HUES64 (cell line): ENCODE measurements at regions not wholly inside any gene's neighbourhood (a gene's known extent, or its start where the extent isn't known, plus 50 kb on each side); places are given as distances from the start of the nearest gene placed in this dataset.

Source experiments
- H3K27ac ChIP-seq: 2 replicates; pipeline ENCODE4 v1.7.0; 2013; ENCODE audit warnings: low read depth, low read length, inconsistent platforms
- H3K27me3 ChIP-seq: 2 replicates; pipeline ENCODE4 v1.6.1; 2013; ENCODE audit warnings: mild to moderate bottlenecking, low read length; ENCODE audit not compliant: insufficient read depth
- H3K36me3 ChIP-seq: 2 replicates; pipeline ENCODE4 v1.6.1; 2013; ENCODE audit warnings: mild to moderate bottlenecking, low read length; ENCODE audit not compliant: insufficient read depth
- H3K4me1 ChIP-seq: 2 replicates; pipeline ENCODE4 v1.6.1; 2013; ENCODE audit warnings: mild to moderate bottlenecking, low read length, moderate library complexity; ENCODE audit not compliant: insufficient read depth
- H3K4me3 ChIP-seq: 2 replicates; pipeline ENCODE4 v1.5.1; 2013; ENCODE audit warnings: mild to moderate bottlenecking, low read length, moderate library complexity
- H3K9ac ChIP-seq: 2 replicates; pipeline ENCODE4 v1.6.1; 2013; ENCODE audit warnings: mild to moderate bottlenecking, low read depth, low read length
- H3K9me3 ChIP-seq: 2 replicates; pipeline ENCODE4 v1.6.1; 2013; ENCODE audit warnings: low read depth, low read length; ENCODE audit not compliant: insufficient read depth
- WGBS: fragments of 150-250, 120-280 bp; methylation state at CpG from one replicate; pipeline ENCODE4 v1.1.7; 2013; ENCODE audit warnings: missing lambda C conversion rate; 5-methylcytosine and 5-hydroxymethylcytosine counted together

DNA sequence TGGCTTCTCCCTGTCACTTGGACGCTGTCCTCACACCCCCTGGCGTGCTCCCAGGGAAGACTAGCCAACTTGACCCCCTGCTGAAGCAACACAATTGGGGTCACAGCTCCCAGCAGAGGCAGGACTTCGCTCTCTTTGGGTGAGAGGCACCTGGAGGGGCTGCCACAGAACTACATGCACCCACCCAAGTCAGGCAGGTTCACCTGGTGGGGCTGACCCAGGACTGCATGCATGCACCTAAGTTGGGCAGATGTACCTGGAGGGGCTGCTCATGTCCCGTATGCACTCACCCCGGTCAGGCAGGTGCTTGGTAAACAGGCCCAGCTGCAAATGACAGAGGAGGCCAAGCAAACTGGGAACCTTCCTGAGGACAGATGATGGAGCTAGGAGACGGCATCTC is 154.3 kb upstream of the RPS6KA2 start:
- no peaks in the 10 kb centered on the region for H3K36me3 ChIP-seq
- no peaks in the 10 kb centered on the region for H3K9me3 ChIP-seq
- no peak overlapping the region for H3K27ac ChIP-seq
- H3K27me3 ChIP-seq = no peaks in the 10 kb centered on the region
- 93% methylated on average over 6 of the region's 6 CpGs for WGBS
- H3K9ac ChIP-seq = no peak overlapping the region
- no peaks in the 10 kb centered on the region for H3K4me1 ChIP-seq
- no peak overlapping the region for H3K4me3 ChIP-seq

DNA sequence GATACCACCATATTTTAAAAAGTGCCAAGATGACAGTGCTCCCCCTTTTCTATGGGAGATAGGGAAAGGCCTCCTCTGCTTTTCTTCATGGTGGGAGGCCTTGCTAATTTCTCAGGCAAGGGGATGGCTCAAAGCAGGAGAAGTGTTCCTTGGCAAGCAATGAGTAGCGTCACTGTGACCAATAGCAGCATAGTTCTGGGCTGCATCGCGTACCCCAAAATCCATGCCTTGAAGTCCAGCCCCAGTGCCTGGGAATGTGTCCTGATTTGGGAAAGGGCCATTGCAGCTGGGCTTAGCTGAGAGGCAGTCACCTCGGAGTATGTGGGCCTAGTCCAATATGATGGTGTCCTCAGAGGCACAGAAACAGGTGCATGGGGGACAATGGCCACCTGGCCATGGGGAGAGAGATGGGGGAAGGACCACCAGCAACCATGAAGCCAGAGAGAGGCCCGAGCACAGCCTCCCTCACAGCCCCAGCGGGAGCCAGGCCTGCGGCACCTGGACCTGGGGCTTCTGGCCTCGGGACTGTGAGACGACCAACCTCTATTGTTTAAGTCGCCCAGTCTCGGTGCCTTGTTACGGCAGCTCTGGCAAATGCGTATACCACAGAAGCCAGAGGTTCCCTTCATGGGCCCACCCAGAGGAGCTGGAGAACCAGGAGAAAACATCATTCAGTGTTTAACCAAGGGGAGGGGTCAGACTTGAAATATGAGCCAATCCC is 153.1 kb upstream of the RPS6KA2 start:
- WGBS = 92% methylated on average over 13 of the region's 13 CpGs
- Histone ChIP-seq H3K36me3 (no peaks in the 10 kb centered on the region), H3K4me3 (no peak overlapping the region), H3K27me3 (no peaks in the 10 kb centered on the region), H3K27ac (no peak overlapping the region), H3K9ac (no peak overlapping the region), H3K9me3 (no peaks in the 10 kb centered on the region), H3K4me1 (no peaks in the 10 kb centered on the region)

- 93% methylated on average over 11 of the region's 11 CpGs for WGBS
- no peaks in the 10 kb centered on the region for H3K9me3 ChIP-seq
- no peaks in the 10 kb centered on the region for H3K27me3 ChIP-seq
- no peak overlapping the region for H3K4me3 ChIP-seq
- no peaks in the 10 kb centered on the region for H3K36me3 ChIP-seq
- no peak overlapping the region for H3K27ac ChIP-seq
- H3K4me1 ChIP-seq = no peaks in the 10 kb centered on the region
- no peak overlapping the region for H3K9ac ChIP-seq
Observed at GRCh38 chr6:166779381-166779780, 152.3 kb upstream of the RPS6KA2 start.

DNA sequence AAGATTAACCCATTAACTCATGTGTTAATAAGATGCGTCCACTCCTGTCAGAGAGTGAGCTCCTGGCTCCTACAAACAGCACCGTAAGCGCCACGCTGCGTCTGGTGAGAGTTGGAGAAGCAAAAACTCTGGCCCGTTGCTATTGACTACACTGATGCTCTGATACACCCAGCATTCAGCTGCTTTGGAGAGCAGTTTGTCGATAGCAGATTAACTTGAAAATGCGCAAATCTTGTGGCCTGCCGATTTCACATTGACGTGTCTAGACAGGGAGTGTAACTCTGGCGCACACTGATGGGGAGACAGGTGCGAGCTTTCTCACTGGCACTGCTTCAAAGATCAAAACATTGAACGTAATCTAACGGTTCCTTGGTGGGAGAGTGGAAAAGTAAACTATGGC is 151.7 kb upstream of the RPS6KA2 start:
- H3K9me3 ChIP-seq = no peaks in the 10 kb centered on the region
- H3K27ac ChIP-seq = no peak overlapping the region
- H3K4me1 ChIP-seq = no peaks in the 10 kb centered on the region
- H3K36me3 ChIP-seq = no peaks in the 10 kb centered on the region
- H3K4me3 ChIP-seq = no peak overlapping the region
- H3K27me3 ChIP-seq = no peaks in the 10 kb centered on the region
- H3K9ac ChIP-seq = no peak overlapping the region
- 96% methylated on average over 14 of the region's 14 CpGs for WGBS

DNA sequence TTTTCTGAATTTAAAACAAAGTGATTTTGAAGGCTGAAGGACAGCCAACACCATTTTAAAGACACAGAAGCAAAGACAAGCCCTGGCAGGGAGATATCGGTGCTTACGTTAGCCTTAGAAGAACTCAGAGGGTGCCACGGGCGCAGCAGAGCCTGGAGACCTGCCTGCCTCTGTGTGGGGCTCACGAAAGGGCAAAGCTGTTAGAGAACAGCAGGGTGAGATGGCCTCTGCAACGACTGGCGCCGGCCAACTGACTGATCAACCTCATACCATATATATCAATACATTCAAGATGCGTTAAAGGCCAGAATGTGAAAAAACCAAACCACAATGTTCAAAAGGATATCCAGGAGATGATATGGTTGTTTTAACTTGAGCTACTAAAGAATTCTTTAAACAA is 151.0 kb upstream of the RPS6KA2 start:
- H3K27me3 ChIP-seq = no peaks in the 10 kb centered on the region
- H3K9me3 ChIP-seq = no peaks in the 10 kb centered on the region
- H3K36me3 ChIP-seq = no peaks in the 10 kb centered on the region
- 88% methylated on average over 8 of the region's 9 CpGs for WGBS
- no peak overlapping the region for H3K27ac ChIP-seq
- H3K4me3 ChIP-seq = no peak overlapping the region
- no peaks in the 10 kb centered on the region for H3K4me1 ChIP-seq
- no peak overlapping the region for H3K9ac ChIP-seq

DNA sequence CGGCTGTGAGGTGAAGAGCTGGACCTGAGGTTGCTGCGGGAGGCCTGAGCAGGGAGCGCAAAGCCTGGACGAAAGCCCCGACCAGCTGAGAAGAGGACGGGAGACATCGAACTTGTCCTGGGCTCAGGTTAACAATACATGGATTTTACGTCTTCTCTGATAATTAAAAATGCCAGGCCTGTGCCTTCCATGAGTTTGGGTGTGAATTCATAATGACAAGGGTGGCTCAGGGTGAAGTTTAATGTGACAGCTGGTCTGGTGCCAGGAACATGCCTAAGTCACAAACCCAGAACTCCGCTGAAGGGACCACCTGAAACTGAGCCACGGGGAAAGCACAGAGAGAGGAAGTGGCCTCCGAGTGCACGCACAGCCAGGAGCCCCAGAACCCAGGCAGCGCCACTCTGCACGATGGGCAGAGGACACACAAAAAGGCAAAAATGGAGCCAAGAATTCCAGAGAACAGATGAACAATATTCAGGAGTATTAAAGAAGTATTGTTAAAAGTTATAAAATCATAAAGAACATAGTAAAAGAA is 150.1 kb upstream of the RPS6KA2 start:
- Histone ChIP-seq H3K27me3 (no peaks in the 10 kb centered on the region), H3K27ac (no peak overlapping the region), H3K4me1 (no peaks in the 10 kb centered on the region), H3K9ac (no peak overlapping the region), H3K36me3 (no peaks in the 10 kb centered on the region), H3K4me3 (no peak overlapping the region), H3K9me3 (no peaks in the 10 kb centered on the region)
- 92% methylated on average over 14 of the region's 14 CpGs for WGBS

DNA sequence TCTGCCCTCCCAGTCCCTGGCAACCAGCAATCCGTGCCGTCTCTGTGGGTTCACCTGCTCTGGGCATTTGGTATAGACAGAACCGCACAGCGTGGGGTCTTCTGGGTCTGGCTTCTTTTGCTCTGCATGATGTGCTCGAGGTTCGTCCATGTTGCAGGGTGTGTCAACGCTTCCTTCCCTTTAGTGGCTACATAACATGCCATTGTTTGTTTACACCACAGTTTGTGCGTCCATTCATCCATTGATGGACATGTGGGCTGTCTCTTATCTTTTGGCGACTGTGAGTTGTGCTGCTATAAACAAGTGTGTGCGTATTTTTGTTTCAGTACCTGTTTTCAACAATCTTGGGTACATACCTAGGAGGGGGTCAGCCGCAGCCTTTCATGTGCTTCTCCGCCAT is 149.5 kb upstream of the RPS6KA2 start:
- no peaks in the 10 kb centered on the region for H3K9me3 ChIP-seq
- WGBS = 96% methylated on average over 12 of the region's 12 CpGs
- no peaks in the 10 kb centered on the region for H3K27me3 ChIP-seq

GRCh38 chr6:166775923-166776220 is 148.8 kb upstream of the RPS6KA2 start:
- Histone ChIP-seq H3K4me3 (no peak overlapping the region), H3K4me1 (no peaks in the 10 kb centered on the region), H3K27ac (no peak overlapping the region), H3K27me3 (no peaks in the 10 kb centered on the region), H3K36me3 (no peaks in the 10 kb centered on the region), H3K9ac (no peak overlapping the region), H3K9me3 (no peaks in the 10 kb centered on the region)
- WGBS = 94% methylated on average over 9 of the region's 9 CpGs

More for the DNA sequence above, 149.5 kb upstream of the RPS6KA2 start:
- no peak overlapping the region for H3K27ac ChIP-seq
- H3K36me3 ChIP-seq = no peaks in the 10 kb centered on the region
- no peaks in the 10 kb centered on the region for H3K4me1 ChIP-seq
- H3K9ac ChIP-seq = no peak overlapping the region
- H3K4me3 ChIP-seq = no peak overlapping the region

DNA sequence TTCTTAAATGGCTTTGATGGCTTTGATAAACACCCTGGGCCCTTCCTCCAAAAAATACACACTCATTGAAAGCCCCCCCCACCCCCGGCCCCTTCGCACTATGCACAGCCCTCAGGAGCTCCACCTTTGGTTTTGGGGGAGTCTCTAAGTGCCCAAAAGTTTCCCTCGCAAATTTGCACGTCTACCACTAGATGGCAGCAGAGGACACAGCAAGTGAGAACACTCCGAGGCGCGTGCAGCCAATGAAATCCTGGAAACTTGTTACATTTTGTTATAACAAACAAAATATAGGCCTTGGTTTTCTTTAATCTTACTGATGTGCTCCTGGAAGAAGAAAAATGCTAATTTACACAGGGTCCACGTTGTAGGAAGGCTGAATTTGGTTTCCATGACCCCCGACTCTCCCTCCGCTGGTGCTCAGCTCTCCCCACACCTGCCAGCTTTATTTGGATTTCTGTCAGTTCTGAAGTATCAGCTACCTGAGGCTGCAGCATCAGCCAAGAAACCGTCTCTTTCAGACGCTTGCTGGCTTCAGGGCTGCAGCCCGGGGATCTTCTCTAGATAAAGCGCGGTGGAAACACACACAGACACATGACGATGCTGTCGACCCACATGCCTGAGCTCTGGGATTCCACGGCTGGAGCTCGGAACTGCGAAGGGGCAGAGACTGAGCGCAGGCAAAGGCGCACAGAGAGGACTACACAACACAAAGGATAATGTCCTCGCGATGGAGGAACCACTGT is 148.3 kb upstream of the RPS6KA2 start:
- Histone ChIP-seq H3K9me3 (no peaks in the 10 kb centered on the region), H3K27ac (no peak overlapping the region), H3K4me1 (peaks cover 3% of the 10 kb centered on the region), H3K9ac (no peak overlapping the region), H3K4me3 (no peak overlapping the region), H3K27me3 (no peaks in the 10 kb centered on the region), H3K36me3 (no peaks in the 10 kb centered on the region)
- 58% methylated on average over 24 of the region's 24 CpGs for WGBS

DNA sequence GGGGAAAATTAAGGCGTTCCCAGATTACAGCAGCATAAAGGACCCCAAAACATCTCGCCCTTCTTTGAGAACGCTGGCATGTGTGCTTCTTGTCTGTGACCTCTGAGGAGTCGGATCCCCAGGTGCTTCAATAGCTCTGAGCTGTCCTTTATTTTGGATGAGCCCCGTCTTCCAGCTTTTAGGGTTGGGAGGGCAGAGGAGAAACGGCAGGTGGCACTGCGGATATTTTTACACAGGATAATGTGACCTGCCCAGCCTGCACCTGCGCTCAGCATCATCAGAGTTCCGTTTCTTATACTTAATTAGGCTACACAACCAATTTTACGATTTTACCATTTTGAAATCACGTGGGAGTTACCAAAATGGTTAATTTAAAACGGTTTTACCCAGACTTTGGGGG is 147.7 kb upstream of the RPS6KA2 start:
- Histone ChIP-seq H3K27me3 (no peaks in the 10 kb centered on the region), H3K27ac (no peak overlapping the region), H3K4me1 (peaks cover 9% of the 10 kb centered on the region), H3K4me3 (no peak overlapping the region), H3K9ac (no peak overlapping the region), H3K36me3 (no peaks in the 10 kb centered on the region), H3K9me3 (no peaks in the 10 kb centered on the region)
- 82% methylated on average over 12 of the region's 12 CpGs for WGBS

- H3K27ac ChIP-seq = no peak overlapping the region
- H3K4me1 ChIP-seq = peaks cover 10% of the 10 kb centered on the region
- H3K36me3 ChIP-seq = no peaks in the 10 kb centered on the region
- 92% methylated on average over 8 of the region's 8 CpGs for WGBS
- no peak overlapping the region for H3K9ac ChIP-seq
- no peak overlapping the region for H3K4me3 ChIP-seq
- no peaks in the 10 kb centered on the region for H3K9me3 ChIP-seq
- H3K27me3 ChIP-seq = no peaks in the 10 kb centered on the region
Observed at GRCh38 chr6:166774292-166774691, 147.2 kb upstream of the RPS6KA2 start.
